ENCODE measurements at regions not wholly inside any gene's neighbourhood (a gene's known extent, or its start where the extent isn't known, plus 50 kb on each side); places are given as distances from the start of the nearest gene placed in this dataset.

- no peak overlapping the region for H3K27ac ChIP-seq (ENCODE audit: insufficient read depth, low read depth, low read length)
- BruUV-seq (replicated peaks): no TSS peak
- TF ChIP-seq GATA2 (IDR thresholded peaks at IDR 0.05; ENCODE audit: insufficient read depth, insufficient read length, low read depth, low read length): no peak
- TF ChIP-seq MYC (IDR thresholded peaks at IDR 0.05; ENCODE audit: low read depth, low read length): no peak
- no peak for TF ChIP-seq JUN (IDR thresholded peaks at IDR 0.05; ENCODE audit: borderline replicate concordance, insufficient read depth, insufficient read length, low read depth)
- TF ChIP-seq POLR2AphosphoS5 (IDR thresholded peaks at IDR 0.05; ENCODE audit: insufficient read depth, low read depth, low read length): no peak
- TF ChIP-seq MAX (IDR thresholded peaks at IDR 0.05; ENCODE audit: insufficient read depth, insufficient read length): no peak
- TF ChIP-seq CTCF (IDR thresholded peaks at IDR 0.05; ENCODE audit: extremely low read depth in 1 of 2, insufficient read depth in 1 of 2, low read depth in 1 of 2, low read length in 2 of 2): no peak
- TF ChIP-seq EZH2 (IDR thresholded peaks at IDR 0.05; ENCODE audit: borderline replicate concordance, low read depth, low read length, severe bottlenecking): no peak
- no peak for TF ChIP-seq FOS (IDR thresholded peaks at IDR 0.05; ENCODE audit: borderline replicate concordance, insufficient read depth, low read length)
- TF ChIP-seq POLR2A (IDR thresholded peaks at IDR 0.05; ENCODE audit: low read depth, low read length): no peak
These were observed 312.0 kb downstream of the CDK5RAP2 start for GRCh38 chr9:120267929-120268328.

More at GRCh38 chr9:120267929-120268328, 312.0 kb downstream of the CDK5RAP2 start:
- H3K4me3 ChIP-seq (replicated peaks in 1 of 3; ENCODE audit: insufficient read depth in 1 of 3, low read depth in 1 of 3, low read length in 3 of 3): no peak overlapping the region
- H4K20me1 ChIP-seq (replicated peaks; ENCODE audit: control insufficient read depth, extremely low read depth, insufficient read depth, low read length): no peaks in the 10 kb centered on the region
- H3K36me3 ChIP-seq (ENCODE audit: control insufficient read depth in 2 of 2, extremely low read depth in 1 of 2, insufficient read depth in 2 of 2, low read length in 2 of 2): no peaks in the 10 kb centered on the region
- H3K9me1 ChIP-seq (replicated peaks; ENCODE audit: control insufficient read depth, extremely low read depth, insufficient read depth, low read length): no peaks in the 10 kb centered on the region
- H3K4me1 ChIP-seq (ENCODE audit: control insufficient read depth, extremely low read depth, insufficient read depth, low read length): no peaks in the 10 kb centered on the region
- H2AFZ ChIP-seq (ENCODE audit: low read depth, low read length): no peak overlapping the region
- intact Hi-C loops (cut with micrococcal nuclease) (no loop called here), dilution Hi-C loops (cut with MboI; ENCODE audit: extremely low pct_ligation_motif_present, low sequenced_read_pairs) (no loop called here)
- FAIRE-seq (no peak), DNase-seq (ENCODE audit: low read depth, low spot score) (no peak)
- H3K79me2 ChIP-seq (ENCODE audit: control insufficient read depth, insufficient read depth, low read length): no peaks in the 10 kb centered on the region
- ChIA-PET POLR2A (no interaction called here), CTCF (no interaction called here)
- H3K9me3 ChIP-seq (replicated peaks; ENCODE audit: control insufficient read depth, insufficient read depth, low read length): no peaks in the 10 kb centered on the region
- no peak overlapping the region for H3K4me2 ChIP-seq (ENCODE audit: insufficient read depth, low read length)
- no peak overlapping the region for H3K9ac ChIP-seq (replicated peaks; ENCODE audit: extremely low read depth, insufficient read depth, low read length)
- H3K27me3 ChIP-seq (ENCODE audit: control insufficient read depth in 2 of 2, insufficient read depth in 2 of 2, low read length in 2 of 2): no peaks in the 10 kb centered on the region

Data from endothelial cell of umbilical vein (primary cell).